Fibroblast of gingiva (primary cell): ENCODE measurements at regions not wholly inside any gene's neighbourhood (a gene's known extent, or its start where the extent isn't known, plus 50 kb on each side); places are given as distances from the start of the nearest gene placed in this dataset.
"Not testable (repeated sequence)": the region's sequence is repeated elsewhere in the genome, so short reads cannot be mapped to it uniquely, and the experiment has no call there.

Experiments used
- DNase-seq: peaks from one replicate; pipeline ENCODE4 v3.0.0-alpha.2; 2011; ENCODE audit warnings: low read depth

GRCh38 chr14:55767286-55767685 lies 187.3 kb downstream of the KTN1 start:
- no peak for DNase-seq

- DNase-seq, result no peak
Observed at GRCh38 chr14:55769877-55770276, 189.9 kb downstream of the KTN1 start.

GRCh38 chr14:55771242-55771981 lies 191.4 kb downstream of the KTN1 start:
- no peak for DNase-seq

- no peak for DNase-seq
Observed at GRCh38 chr14:55772486-55772885, 192.5 kb downstream of the KTN1 start.

GRCh38 chr14:55773312-55773711 lies 193.3 kb downstream of the KTN1 start:
- no peak for DNase-seq

- no peak for DNase-seq
Observed at GRCh38 chr14:55773984-55774545, 194.1 kb downstream of the KTN1 start.

- DNase-seq, result no peak
Observed at GRCh38 chr14:55777877-55778276, 197.9 kb downstream of the KTN1 start.

- peak; percentile 85 for DNase-seq
Observed at GRCh38 chr14:55780156-55780946, 200.3 kb downstream of the KTN1 start.

- DNase-seq, result no peak
Observed at GRCh38 chr14:55781046-55781445, 201.0 kb downstream of the KTN1 start.

- DNase-seq, result no peak
Observed at GRCh38 chr14:55782166-55782565, 202.2 kb downstream of the KTN1 start.

GRCh38 chr14:55789406-55789805 lies 209.4 kb downstream of the KTN1 start:
- peak; percentile 40 for DNase-seq

GRCh38 chr14:55794655-55795595 lies 214.9 kb downstream of the KTN1 start:
- no peak for DNase-seq

GRCh38 chr14:55796513-55796912 lies 216.5 kb downstream of the KTN1 start:
- DNase-seq, result not testable (repeated sequence)

- DNase-seq, result no peak
Observed at GRCh38 chr14:55798406-55798805, 218.4 kb downstream of the KTN1 start.

- no peak for DNase-seq
Observed at GRCh38 chr14:55799508-55800095, 219.6 kb downstream of the KTN1 start.

- DNase-seq, result no peak
Observed at GRCh38 chr14:55800156-55800785, 220.3 kb downstream of the KTN1 start.

- DNase-seq, result no peak
Observed at GRCh38 chr14:55801121-55801520, 221.1 kb downstream of the KTN1 start.

- DNase-seq, result peak; percentile 13
Observed at GRCh38 chr14:55802986-55803872, 223.2 kb downstream of the KTN1 start.

- DNase-seq, result no peak
Observed at GRCh38 chr14:55803873-55804553, 224.0 kb downstream of the KTN1 start.
